CD8-positive, alpha-beta memory T cell (primary cell): ENCODE measurements at regions not wholly inside any gene's neighbourhood (a gene's known extent, or its start where the extent isn't known, plus 50 kb on each side); places are given as distances from the start of the nearest gene placed in this dataset.

ENCODE experiments used
- CTCF ChIA-PET: fragments of 350-600 bp; sonication (Branson Sonifier 250); formaldehyde crosslinking; loops from one replicate; lab custom pipeline; 2021; ENCODE audit warnings: antibody characterized with exemption; lab: Charles Lee
- POLR2A ChIA-PET: fragments of 350-600 bp; sonication (Branson Sonifier 250); formaldehyde crosslinking; loops from one replicate; lab custom pipeline; 2021; ENCODE audit warnings: antibody characterized with exemption; lab: Charles Lee
- DNase-seq, 5 donors: peaks; one replicate each; pipeline versions ENCODE4 v3.0.0 to v3.0.0-alpha.2; 2020 to 2022; ENCODE audit warnings: mixed read lengths in 1 of 5
- H3K27ac ChIP-seq: one replicate; pipeline ENCODE4 v1.7.0; 2013; ENCODE audit warnings: low read depth, mild to moderate bottlenecking, low read length, moderate library complexity
- H3K27me3 ChIP-seq: 2 replicates; pipeline ENCODE4 v1.7.0; 2013; ENCODE audit warnings: low read length, mild to moderate bottlenecking; ENCODE audit not compliant: insufficient read depth, poor library complexity, severe bottlenecking
- H3K36me3 ChIP-seq: 2 replicates; pipeline ENCODE4 v1.7.0; 2013; ENCODE audit warnings: mild to moderate bottlenecking, low read length, moderate library complexity; ENCODE audit not compliant: insufficient read depth
- H3K4me1 ChIP-seq: 2 replicates; pipeline ENCODE4 v1.7.0; 2013; ENCODE audit warnings: mild to moderate bottlenecking, low read length, moderate library complexity; ENCODE audit not compliant: insufficient read depth
- H3K4me3 ChIP-seq: 2 replicates; pipeline ENCODE4 v1.7.0; 2013; ENCODE audit warnings: mild to moderate bottlenecking, low read length
- H3K9me3 ChIP-seq: 2 replicates; pipeline ENCODE4 v1.7.0; 2013; ENCODE audit warnings: mild to moderate bottlenecking, low read length
- H3K27ac Mint-ChIP-seq, 8 donors: one replicate each; pipeline ENCODE4 v1.8.0; 2020 to 2021; ENCODE audit warnings: mixed read lengths in 8 of 8, mild to moderate bottlenecking in 6 of 8, inconsistent platforms in 3 of 8, moderate library complexity in 3 of 8
- H3K27me3 Mint-ChIP-seq, 2 donors: one replicate each; pipeline ENCODE4 v1.8.0; 2020 to 2021; ENCODE audit warnings: mixed read lengths in 2 of 2, mild to moderate bottlenecking in 1 of 2, moderate library complexity in 1 of 2
- H3K36me3 Mint-ChIP-seq, 3 donors: one replicate each; pipeline ENCODE4 v1.8.0; 2020 to 2021; ENCODE audit warnings: mixed read lengths in 3 of 3, inconsistent platforms in 1 of 3, mild to moderate bottlenecking in 1 of 3
- H3K4me1 Mint-ChIP-seq, 3 donors: one replicate each; pipeline ENCODE4 v1.8.0; 2020 to 2021; ENCODE audit warnings: mixed read lengths in 3 of 3, inconsistent platforms in 1 of 3, mild to moderate bottlenecking in 1 of 3
- H3K4me3 Mint-ChIP-seq, 7 donors: one replicate each; pipeline ENCODE4 v1.8.0; 2020 to 2021; ENCODE audit warnings: mixed read lengths in 7 of 7, mild to moderate bottlenecking in 6 of 7, moderate library complexity in 4 of 7, inconsistent platforms in 2 of 7
- H3K9me3 Mint-ChIP-seq, 5 donors: one replicate each; pipeline ENCODE4 v1.8.0; 2020 to 2022; ENCODE audit warnings: mixed read lengths in 5 of 5, mild to moderate bottlenecking in 3 of 5, moderate library complexity in 2 of 5, inconsistent platforms in 1 of 5

- Mint-ChIP-seq H3K27me3 (no peaks in the 10 kb centered on the region), H3K27ac (no peak overlapping the region), H3K36me3 (no peaks in the 10 kb centered on the region), H3K4me1 (no peaks in the 10 kb centered on the region), H3K4me3 (no peak overlapping the region), H3K9me3 (no peaks in the 10 kb centered on the region)
- no peaks in the 10 kb centered on the region for H3K27me3 ChIP-seq
- no peaks in the 10 kb centered on the region for H3K36me3 ChIP-seq
- H3K9me3 ChIP-seq, result no peaks in the 10 kb centered on the region
- no peak overlapping the region for H3K27ac ChIP-seq
- no peaks in the 10 kb centered on the region for H3K4me1 ChIP-seq
- ChIA-PET POLR2A (no interaction called here), CTCF (no interaction called here)
- no peak for DNase-seq
- H3K4me3 ChIP-seq, result no peak overlapping the region
Observed at GRCh38 chr11:131037873-131038272, 121.6 kb upstream of the SNX19 start.

- H3K4me3 Mint-ChIP-seq, result no peak overlapping the region
- H3K4me3 ChIP-seq, result no peak overlapping the region
- H3K4me1 ChIP-seq, result no peaks in the 10 kb centered on the region
- H3K27me3 Mint-ChIP-seq, result peaks cover 0 to 2% of the 10 kb centered on the region in 2 donors
- no peak overlapping the region for H3K27ac ChIP-seq
- CTCF ChIA-PET, result no interaction called here
- H3K27ac Mint-ChIP-seq, result no peak overlapping the region
- H3K4me1 Mint-ChIP-seq, result no peaks in the 10 kb centered on the region
- H3K27me3 ChIP-seq, result no peaks in the 10 kb centered on the region
- H3K36me3 Mint-ChIP-seq, result no peaks in the 10 kb centered on the region
- POLR2A ChIA-PET, result no interaction called here
- H3K9me3 ChIP-seq, result no peaks in the 10 kb centered on the region
- no peak for DNase-seq
- H3K36me3 ChIP-seq, result no peaks in the 10 kb centered on the region
- no peaks in the 10 kb centered on the region for H3K9me3 Mint-ChIP-seq
Observed at GRCh38 chr11:131038597-131038996, 122.3 kb upstream of the SNX19 start.

GRCh38 chr11:131041331-131042040, 125.2 kb upstream of the SNX19 start:
- DNase-seq, result no peak
- Mint-ChIP-seq H3K36me3 (no peaks in the 10 kb centered on the region), H3K9me3 (no peaks in the 10 kb centered on the region), H3K27me3 (peaks cover 0 to 3% of the 10 kb centered on the region in 2 donors), H3K4me1 (no peaks in the 10 kb centered on the region), H3K27ac (peak overlapping the region in 1 of 8 donors; percentile 54), H3K4me3 (no peak overlapping the region)
- H3K27ac ChIP-seq, result no peak overlapping the region
- no peaks in the 10 kb centered on the region for H3K27me3 ChIP-seq
- CTCF ChIA-PET, result no interaction called here
- H3K4me1 ChIP-seq, result no peaks in the 10 kb centered on the region
- H3K9me3 ChIP-seq, result no peaks in the 10 kb centered on the region
- H3K36me3 ChIP-seq, result no peaks in the 10 kb centered on the region
- no peak overlapping the region for H3K4me3 ChIP-seq
- POLR2A ChIA-PET, result no interaction called here

- Mint-ChIP-seq H3K27ac (no peak overlapping the region), H3K4me1 (no peaks in the 10 kb centered on the region), H3K9me3 (peaks cover 0 to 2% (median 0%) of the 10 kb centered on the region in 5 donors), H3K4me3 (no peak overlapping the region), H3K27me3 (peaks cover 0 to 3% of the 10 kb centered on the region in 2 donors), H3K36me3 (no peaks in the 10 kb centered on the region)
- no peak for DNase-seq
- Histone ChIP-seq H3K4me1 (no peaks in the 10 kb centered on the region), H3K36me3 (no peaks in the 10 kb centered on the region), H3K27me3 (no peaks in the 10 kb centered on the region), H3K9me3 (no peaks in the 10 kb centered on the region), H3K27ac (no peak overlapping the region), H3K4me3 (no peak overlapping the region)
- POLR2A ChIA-PET, result no interaction called here
- CTCF ChIA-PET, result no interaction called here
Observed at GRCh38 chr11:131042041-131042390, 125.7 kb upstream of the SNX19 start.

- H3K27ac Mint-ChIP-seq, result no peak overlapping the region
- Histone ChIP-seq H3K27me3 (no peaks in the 10 kb centered on the region), H3K4me3 (no peak overlapping the region), H3K9me3 (no peaks in the 10 kb centered on the region), H3K27ac (no peak overlapping the region), H3K4me1 (no peaks in the 10 kb centered on the region), H3K36me3 (no peaks in the 10 kb centered on the region)
- no peak overlapping the region for H3K4me3 Mint-ChIP-seq
- ChIA-PET CTCF (no interaction called here), POLR2A (no interaction called here)
- H3K9me3 Mint-ChIP-seq, result peaks cover 0 to 2% (median 0%) of the 10 kb centered on the region in 5 donors
- no peak for DNase-seq
- H3K4me1 Mint-ChIP-seq, result no peaks in the 10 kb centered on the region
- H3K27me3 Mint-ChIP-seq, result peaks cover 0 to 3% of the 10 kb centered on the region in 2 donors
- H3K36me3 Mint-ChIP-seq, result no peaks in the 10 kb centered on the region
Observed at GRCh38 chr11:131043251-131043650, 127.0 kb upstream of the SNX19 start.

- no peaks in the 10 kb centered on the region for H3K4me1 Mint-ChIP-seq
- no peak for DNase-seq
- H3K4me3 ChIP-seq, result no peak overlapping the region
- no peaks in the 10 kb centered on the region for H3K27me3 ChIP-seq
- no peaks in the 10 kb centered on the region for H3K4me1 ChIP-seq
- H3K27ac ChIP-seq, result no peak overlapping the region
- peaks cover 0 to 3% of the 10 kb centered on the region in 2 donors for H3K27me3 Mint-ChIP-seq
- no peak overlapping the region for H3K27ac Mint-ChIP-seq
- no peak overlapping the region for H3K4me3 Mint-ChIP-seq
- peaks cover 0 to 2% (median 0%) of the 10 kb centered on the region in 5 donors for H3K9me3 Mint-ChIP-seq
- CTCF ChIA-PET, result interaction anchor here (1.1 kb wide), 1 partner anchor 8 kb away, joined by 5 read pairs; no protein-coding TSS in a partner anchor
- H3K36me3 Mint-ChIP-seq, result no peaks in the 10 kb centered on the region
- no peaks in the 10 kb centered on the region for H3K9me3 ChIP-seq
- POLR2A ChIA-PET, result no interaction called here
- no peaks in the 10 kb centered on the region for H3K36me3 ChIP-seq
Observed at GRCh38 chr11:131044851-131045250, 128.6 kb upstream of the SNX19 start.

- Histone ChIP-seq H3K9me3 (no peaks in the 10 kb centered on the region), H3K4me1 (no peaks in the 10 kb centered on the region), H3K36me3 (no peaks in the 10 kb centered on the region), H3K4me3 (no peak overlapping the region), H3K27ac (no peak overlapping the region), H3K27me3 (no peaks in the 10 kb centered on the region)
- DNase-seq, result no peak
- Mint-ChIP-seq H3K36me3 (no peaks in the 10 kb centered on the region), H3K4me3 (no peak overlapping the region), H3K27ac (no peak overlapping the region), H3K9me3 (peaks cover 0 to 3% (median 0%) of the 10 kb centered on the region in 5 donors), H3K27me3 (no peaks in the 10 kb centered on the region), H3K4me1 (no peaks in the 10 kb centered on the region)
- CTCF ChIA-PET, result no interaction called here
- POLR2A ChIA-PET, result no interaction called here
Observed at GRCh38 chr11:131052367-131052766, 136.1 kb upstream of the SNX19 start.

- Mint-ChIP-seq H3K27ac (no peak overlapping the region), H3K27me3 (no peaks in the 10 kb centered on the region), H3K4me3 (no peak overlapping the region), H3K9me3 (peaks cover 0 to 3% (median 0%) of the 10 kb centered on the region in 5 donors), H3K4me1 (no peaks in the 10 kb centered on the region), H3K36me3 (no peaks in the 10 kb centered on the region)
- no peaks in the 10 kb centered on the region for H3K27me3 ChIP-seq
- ChIA-PET CTCF (no interaction called here), POLR2A (no interaction called here)
- H3K36me3 ChIP-seq, result no peaks in the 10 kb centered on the region
- no peak overlapping the region for H3K27ac ChIP-seq
- DNase-seq, result no peak
- H3K4me3 ChIP-seq, result no peak overlapping the region
- no peaks in the 10 kb centered on the region for H3K4me1 ChIP-seq
- H3K9me3 ChIP-seq, result no peaks in the 10 kb centered on the region
Observed at GRCh38 chr11:131056036-131056435, 139.8 kb upstream of the SNX19 start.
